ENCODE measurements at regions not wholly inside any gene's neighbourhood (a gene's known extent, or its start where the extent isn't known, plus 50 kb on each side); places are given as distances from the start of the nearest gene placed in this dataset.

GRCh38 chr16:56067406-56067805 is 123.9 kb upstream of the GNAO1 start:
- no TSS peak for BruUV-seq (replicated peaks)
- intact Hi-C loops (cut with micrococcal nuclease; ENCODE audit: unreplicated experiment) (no loop called here), in situ Hi-C loops (cut with HindIII; ENCODE audit: low pct_unique_long_range_greater_than_20kb, low sequenced_read_pairs) (no loop called here)
- Histone ChIP-seq H3K27ac (ENCODE audit: low read length) (no peak overlapping the region), H3K4me1 (ENCODE audit: control insufficient read depth, insufficient read depth, low read length) (no peaks in the 10 kb centered on the region), H3K9me3 (ENCODE audit: control insufficient read depth, insufficient read depth, low read depth, low read length) (no peaks in the 10 kb centered on the region), H3K4me3 (ENCODE audit: low read depth in 2 of 2, low read length in 2 of 2) (no peak overlapping the region), H3K36me3 (ENCODE audit: control insufficient read depth, insufficient read depth, low read length) (no peaks in the 10 kb centered on the region), H3K27me3 (ENCODE audit: control insufficient read depth, insufficient read depth, low read length) (no peaks in the 10 kb centered on the region)
- ATAC-seq (no peak), DNase-seq (ENCODE audit: low read depth, low spot score) (no peak)
- TF ChIP-seq SIN3A (IDR thresholded peaks at IDR 0.05; ENCODE audit: borderline replicate concordance, insufficient read depth, low read depth, low read length) (no peak), TCF7L2 (IDR thresholded peaks at IDR 0.05; ENCODE audit: low read depth, low read length) (no peak), POLR2AphosphoS5 (IDR thresholded peaks at IDR 0.05; ENCODE audit: low read depth, low read length) (no peak)
- TF ChIP-seq, protein P1, sequence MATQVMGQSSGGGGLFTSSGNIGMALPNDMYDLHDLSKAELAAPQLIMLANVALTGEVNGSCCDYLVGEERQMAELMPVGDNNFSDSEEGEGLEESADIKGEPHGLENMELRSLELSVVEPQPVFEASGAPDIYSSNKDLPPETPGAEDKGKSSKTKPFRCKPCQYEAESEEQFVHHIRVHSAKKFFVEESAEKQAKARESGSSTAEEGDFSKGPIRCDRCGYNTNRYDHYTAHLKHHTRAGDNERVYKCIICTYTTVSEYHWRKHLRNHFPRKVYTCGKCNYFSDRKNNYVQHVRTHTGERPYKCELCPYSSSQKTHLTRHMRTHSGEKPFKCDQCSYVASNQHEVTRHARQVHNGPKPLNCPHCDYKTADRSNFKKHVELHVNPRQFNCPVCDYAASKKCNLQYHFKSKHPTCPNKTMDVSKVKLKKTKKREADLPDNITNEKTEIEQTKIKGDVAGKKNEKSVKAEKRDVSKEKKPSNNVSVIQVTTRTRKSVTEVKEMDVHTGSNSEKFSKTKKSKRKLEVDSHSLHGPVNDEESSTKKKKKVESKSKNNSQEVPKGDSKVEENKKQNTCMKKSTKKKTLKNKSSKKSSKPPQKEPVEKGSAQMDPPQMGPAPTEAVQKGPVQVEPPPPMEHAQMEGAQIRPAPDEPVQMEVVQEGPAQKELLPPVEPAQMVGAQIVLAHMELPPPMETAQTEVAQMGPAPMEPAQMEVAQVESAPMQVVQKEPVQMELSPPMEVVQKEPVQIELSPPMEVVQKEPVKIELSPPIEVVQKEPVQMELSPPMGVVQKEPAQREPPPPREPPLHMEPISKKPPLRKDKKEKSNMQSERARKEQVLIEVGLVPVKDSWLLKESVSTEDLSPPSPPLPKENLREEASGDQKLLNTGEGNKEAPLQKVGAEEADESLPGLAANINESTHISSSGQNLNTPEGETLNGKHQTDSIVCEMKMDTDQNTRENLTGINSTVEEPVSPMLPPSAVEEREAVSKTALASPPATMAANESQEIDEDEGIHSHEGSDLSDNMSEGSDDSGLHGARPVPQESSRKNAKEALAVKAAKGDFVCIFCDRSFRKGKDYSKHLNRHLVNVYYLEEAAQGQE (IDR thresholded peaks at IDR 0.05; ENCODE audit: insufficient read depth in 1 of 2, low read depth in 2 of 2, low read length in 1 of 2): no peak
- POLR2A ChIA-PET: no interaction called here
- CTCF ChIA-PET: no interaction called here

DNA sequence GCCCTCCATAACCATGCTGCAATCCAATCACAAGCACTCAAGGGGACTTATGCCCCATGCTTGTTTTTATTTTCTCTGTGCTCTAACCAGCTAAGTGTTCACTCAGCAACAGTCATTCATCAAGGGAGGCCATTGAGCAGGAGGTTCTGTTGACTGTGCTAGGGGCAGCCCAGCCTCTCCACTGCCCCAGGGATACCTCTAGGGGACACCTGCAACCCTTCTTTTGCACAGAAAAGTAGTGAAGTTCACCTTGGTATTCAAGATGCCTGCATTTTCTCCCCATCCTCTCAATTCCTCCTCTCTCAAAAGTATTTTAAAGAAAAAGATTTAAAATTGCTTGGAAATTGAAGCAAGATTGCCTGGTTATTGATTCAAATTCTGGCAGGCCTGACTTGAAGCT is 124.7 kb upstream of the GNAO1 start:
- intact Hi-C loops (cut with micrococcal nuclease; ENCODE audit: unreplicated experiment): no loop called here

More for the DNA sequence above, 124.7 kb upstream of the GNAO1 start:
- no peak overlapping the region for H3K4me3 ChIP-seq (ENCODE audit: low read depth in 2 of 2, low read length in 2 of 2)
- DNase-seq (ENCODE audit: low read depth, low spot score) (no peak), ATAC-seq (no peak)
- no peak overlapping the region for H3K27ac ChIP-seq (ENCODE audit: low read length)
- ChIA-PET CTCF (no interaction called here), POLR2A (no interaction called here)
- H3K36me3 ChIP-seq (ENCODE audit: control insufficient read depth, insufficient read depth, low read length): no peaks in the 10 kb centered on the region
- BruUV-seq (replicated peaks): no TSS peak
- no peaks in the 10 kb centered on the region for H3K4me1 ChIP-seq (ENCODE audit: control insufficient read depth, insufficient read depth, low read length)
- in situ Hi-C loops (cut with HindIII; ENCODE audit: low pct_unique_long_range_greater_than_20kb, low sequenced_read_pairs): no loop called here
- TF ChIP-seq, protein P1 (IDR thresholded peaks at IDR 0.05; ENCODE audit: insufficient read depth in 1 of 2, low read depth in 2 of 2, low read length in 1 of 2): no peak
- TF ChIP-seq TCF7L2 (IDR thresholded peaks at IDR 0.05; ENCODE audit: low read depth, low read length) (no peak), POLR2AphosphoS5 (IDR thresholded peaks at IDR 0.05; ENCODE audit: low read depth, low read length) (no peak), SIN3A (IDR thresholded peaks at IDR 0.05; ENCODE audit: borderline replicate concordance, insufficient read depth, low read depth, low read length) (no peak)
- TF ChIP-seq, protein P2, sequence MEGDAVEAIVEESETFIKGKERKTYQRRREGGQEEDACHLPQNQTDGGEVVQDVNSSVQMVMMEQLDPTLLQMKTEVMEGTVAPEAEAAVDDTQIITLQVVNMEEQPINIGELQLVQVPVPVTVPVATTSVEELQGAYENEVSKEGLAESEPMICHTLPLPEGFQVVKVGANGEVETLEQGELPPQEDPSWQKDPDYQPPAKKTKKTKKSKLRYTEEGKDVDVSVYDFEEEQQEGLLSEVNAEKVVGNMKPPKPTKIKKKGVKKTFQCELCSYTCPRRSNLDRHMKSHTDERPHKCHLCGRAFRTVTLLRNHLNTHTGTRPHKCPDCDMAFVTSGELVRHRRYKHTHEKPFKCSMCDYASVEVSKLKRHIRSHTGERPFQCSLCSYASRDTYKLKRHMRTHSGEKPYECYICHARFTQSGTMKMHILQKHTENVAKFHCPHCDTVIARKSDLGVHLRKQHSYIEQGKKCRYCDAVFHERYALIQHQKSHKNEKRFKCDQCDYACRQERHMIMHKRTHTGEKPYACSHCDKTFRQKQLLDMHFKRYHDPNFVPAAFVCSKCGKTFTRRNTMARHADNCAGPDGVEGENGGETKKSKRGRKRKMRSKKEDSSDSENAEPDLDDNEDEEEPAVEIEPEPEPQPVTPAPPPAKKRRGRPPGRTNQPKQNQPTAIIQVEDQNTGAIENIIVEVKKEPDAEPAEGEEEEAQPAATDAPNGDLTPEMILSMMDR (IDR thresholded peaks at IDR 0.05): no peak
- H3K9me3 ChIP-seq (ENCODE audit: control insufficient read depth, insufficient read depth, low read depth, low read length): no peaks in the 10 kb centered on the region
- no peaks in the 10 kb centered on the region for H3K27me3 ChIP-seq (ENCODE audit: control insufficient read depth, insufficient read depth, low read length)
